GM23338 (cell line): ENCODE measurements at regions not wholly inside any gene's neighbourhood (a gene's known extent, or its start where the extent isn't known, plus 50 kb on each side); places are given as distances from the start of the nearest gene placed in this dataset.
A peak's percentile ranks its signal among the peaks of the same experiment; 100 is the strongest.

Experiments
- CREB1 ChIP-seq: fragments of 250-450 bp; sonication (Bioruptor Pico); IDR thresholded peaks from 2 replicates; pipeline ENCODE4 v1.5.0; 2020; ENCODE audit warnings: low read depth, mild to moderate bottlenecking, moderate library complexity
- EZH2 ChIP-seq: fragments of 200-600 bp; sonication (generic); IDR thresholded peaks from one replicate; pipeline ENCODE4 v1.8.0; 2017; ENCODE audit warnings: antibody characterized with exemption, mild to moderate bottlenecking, low read depth; ENCODE audit not compliant: unreplicated experiment
- EZH2phosphoT487 ChIP-seq: fragments of 200-600 bp; sonication (generic); IDR thresholded peaks from one replicate; pipeline ENCODE4 v1.8.1; 2018; ENCODE audit warnings: antibody characterized with exemption; ENCODE audit not compliant: unreplicated experiment
- JUNB ChIP-seq: IDR thresholded peaks from one replicate; pipeline ENCODE4 v1.6.1; 2016; ENCODE audit warnings: antibody characterized with exemption; ENCODE audit not compliant: unreplicated experiment
- NANOG ChIP-seq: IDR thresholded peaks from 2 replicates; pipeline ENCODE4 v1.6.1; 2016; ENCODE audit warnings: antibody characterized with exemption, borderline replicate concordance
- POLR2AphosphoS5 ChIP-seq: IDR thresholded peaks from 2 replicates; pipeline ENCODE4 v1.6.1; 2016; ENCODE audit warnings: antibody characterized with exemption, low read depth
- TF ChIP-seq, protein P1 (sequence below), 2 experiments: fragments of 200-600 bp in 1 of 2; sonication (generic) in 1 of 2; conservative IDR thresholded peaks; 2 replicates each; pipeline versions ENCODE4 v1.5.1 to v1.6.1; 2016 to 2017; ENCODE audit warnings: antibody characterized with exemption in 2 of 2, low read depth in 2 of 2, mild to moderate bottlenecking in 2 of 2, moderate library complexity in 1 of 2
- TF ChIP-seq, protein P2 (sequence below): IDR thresholded peaks from one replicate; pipeline ENCODE4 v1.6.1; 2018; ENCODE audit warnings: antibody characterized with exemption; ENCODE audit not compliant: unreplicated experiment
- TF ChIP-seq, protein P3 (sequence below): IDR thresholded peaks from 2 replicates; pipeline ENCODE4 v1.6.1; 2016; ENCODE audit warnings: antibody characterized with exemption

DNA sequence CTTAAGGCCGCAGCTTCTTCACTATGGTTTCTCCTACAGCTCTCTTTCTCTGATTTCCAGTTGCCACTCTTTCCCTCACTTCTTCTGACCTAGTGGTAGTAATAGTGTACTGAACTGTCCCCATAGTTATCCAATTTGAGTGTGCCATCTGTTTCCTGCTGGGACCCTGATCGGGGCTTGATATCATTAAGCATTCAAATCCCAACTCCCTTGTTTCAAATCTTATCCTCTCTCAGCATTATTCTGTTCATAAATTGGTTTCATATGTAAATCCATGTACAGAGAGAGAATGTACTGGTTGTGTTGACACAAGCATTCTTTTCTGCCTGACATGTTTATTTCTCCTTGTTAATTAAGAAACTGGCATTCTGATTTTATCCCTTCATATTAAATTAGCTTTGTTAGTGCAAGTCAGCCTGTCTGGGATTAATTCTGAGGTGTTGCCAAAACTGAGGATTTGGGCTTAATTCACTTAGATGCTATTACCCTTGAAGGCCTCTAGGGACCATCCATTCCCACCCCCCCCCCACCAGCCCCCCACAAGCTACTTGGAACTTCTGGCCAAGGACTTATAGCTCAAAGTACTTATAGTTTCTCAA lies 84.6 kb upstream of the PROKR2 start:
- TF ChIP-seq, protein P1, sequence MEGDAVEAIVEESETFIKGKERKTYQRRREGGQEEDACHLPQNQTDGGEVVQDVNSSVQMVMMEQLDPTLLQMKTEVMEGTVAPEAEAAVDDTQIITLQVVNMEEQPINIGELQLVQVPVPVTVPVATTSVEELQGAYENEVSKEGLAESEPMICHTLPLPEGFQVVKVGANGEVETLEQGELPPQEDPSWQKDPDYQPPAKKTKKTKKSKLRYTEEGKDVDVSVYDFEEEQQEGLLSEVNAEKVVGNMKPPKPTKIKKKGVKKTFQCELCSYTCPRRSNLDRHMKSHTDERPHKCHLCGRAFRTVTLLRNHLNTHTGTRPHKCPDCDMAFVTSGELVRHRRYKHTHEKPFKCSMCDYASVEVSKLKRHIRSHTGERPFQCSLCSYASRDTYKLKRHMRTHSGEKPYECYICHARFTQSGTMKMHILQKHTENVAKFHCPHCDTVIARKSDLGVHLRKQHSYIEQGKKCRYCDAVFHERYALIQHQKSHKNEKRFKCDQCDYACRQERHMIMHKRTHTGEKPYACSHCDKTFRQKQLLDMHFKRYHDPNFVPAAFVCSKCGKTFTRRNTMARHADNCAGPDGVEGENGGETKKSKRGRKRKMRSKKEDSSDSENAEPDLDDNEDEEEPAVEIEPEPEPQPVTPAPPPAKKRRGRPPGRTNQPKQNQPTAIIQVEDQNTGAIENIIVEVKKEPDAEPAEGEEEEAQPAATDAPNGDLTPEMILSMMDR (conservative IDR thresholded peaks at IDR 0.05; ENCODE audit: low read depth in 2 of 2), result peak in 1 of 2 experiments; percentile 13; a peak in 1 of 4 replicates
- TF ChIP-seq POLR2AphosphoS5 (no peak), EZH2 (no peak), NANOG (no peak), JUNB (no peak), EZH2phosphoT487 (no peak), CREB1 (CRISPR knock-in tag) (no peak)
- TF ChIP-seq, protein P2, sequence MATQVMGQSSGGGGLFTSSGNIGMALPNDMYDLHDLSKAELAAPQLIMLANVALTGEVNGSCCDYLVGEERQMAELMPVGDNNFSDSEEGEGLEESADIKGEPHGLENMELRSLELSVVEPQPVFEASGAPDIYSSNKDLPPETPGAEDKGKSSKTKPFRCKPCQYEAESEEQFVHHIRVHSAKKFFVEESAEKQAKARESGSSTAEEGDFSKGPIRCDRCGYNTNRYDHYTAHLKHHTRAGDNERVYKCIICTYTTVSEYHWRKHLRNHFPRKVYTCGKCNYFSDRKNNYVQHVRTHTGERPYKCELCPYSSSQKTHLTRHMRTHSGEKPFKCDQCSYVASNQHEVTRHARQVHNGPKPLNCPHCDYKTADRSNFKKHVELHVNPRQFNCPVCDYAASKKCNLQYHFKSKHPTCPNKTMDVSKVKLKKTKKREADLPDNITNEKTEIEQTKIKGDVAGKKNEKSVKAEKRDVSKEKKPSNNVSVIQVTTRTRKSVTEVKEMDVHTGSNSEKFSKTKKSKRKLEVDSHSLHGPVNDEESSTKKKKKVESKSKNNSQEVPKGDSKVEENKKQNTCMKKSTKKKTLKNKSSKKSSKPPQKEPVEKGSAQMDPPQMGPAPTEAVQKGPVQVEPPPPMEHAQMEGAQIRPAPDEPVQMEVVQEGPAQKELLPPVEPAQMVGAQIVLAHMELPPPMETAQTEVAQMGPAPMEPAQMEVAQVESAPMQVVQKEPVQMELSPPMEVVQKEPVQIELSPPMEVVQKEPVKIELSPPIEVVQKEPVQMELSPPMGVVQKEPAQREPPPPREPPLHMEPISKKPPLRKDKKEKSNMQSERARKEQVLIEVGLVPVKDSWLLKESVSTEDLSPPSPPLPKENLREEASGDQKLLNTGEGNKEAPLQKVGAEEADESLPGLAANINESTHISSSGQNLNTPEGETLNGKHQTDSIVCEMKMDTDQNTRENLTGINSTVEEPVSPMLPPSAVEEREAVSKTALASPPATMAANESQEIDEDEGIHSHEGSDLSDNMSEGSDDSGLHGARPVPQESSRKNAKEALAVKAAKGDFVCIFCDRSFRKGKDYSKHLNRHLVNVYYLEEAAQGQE, result no peak
- TF ChIP-seq, protein P3, sequence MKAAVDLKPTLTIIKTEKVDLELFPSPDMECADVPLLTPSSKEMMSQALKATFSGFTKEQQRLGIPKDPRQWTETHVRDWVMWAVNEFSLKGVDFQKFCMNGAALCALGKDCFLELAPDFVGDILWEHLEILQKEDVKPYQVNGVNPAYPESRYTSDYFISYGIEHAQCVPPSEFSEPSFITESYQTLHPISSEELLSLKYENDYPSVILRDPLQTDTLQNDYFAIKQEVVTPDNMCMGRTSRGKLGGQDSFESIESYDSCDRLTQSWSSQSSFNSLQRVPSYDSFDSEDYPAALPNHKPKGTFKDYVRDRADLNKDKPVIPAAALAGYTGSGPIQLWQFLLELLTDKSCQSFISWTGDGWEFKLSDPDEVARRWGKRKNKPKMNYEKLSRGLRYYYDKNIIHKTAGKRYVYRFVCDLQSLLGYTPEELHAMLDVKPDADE, result no peak
